ENCODE measurements at regions not wholly inside any gene's neighbourhood (a gene's known extent, or its start where the extent isn't known, plus 50 kb on each side); places are given as distances from the start of the nearest gene placed in this dataset.

DNA sequence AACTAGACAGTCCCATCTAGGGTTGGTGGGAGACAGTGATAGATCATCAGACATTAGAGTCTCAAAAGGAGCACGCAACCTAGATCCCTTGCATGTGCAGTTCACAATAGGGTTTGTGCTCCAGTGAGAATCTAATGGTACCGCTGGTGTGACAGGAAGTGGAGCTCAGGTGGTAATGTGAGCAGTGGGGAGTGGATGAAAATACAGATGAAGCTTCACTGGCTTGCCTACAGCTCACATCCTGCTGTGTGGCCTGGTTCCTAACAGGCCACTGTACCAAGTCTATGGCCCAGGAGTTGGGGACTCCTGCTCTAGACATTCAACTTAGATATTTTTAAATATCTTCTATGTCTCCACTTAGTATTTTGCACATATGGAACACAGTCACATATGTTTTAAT is 231.1 kb upstream of the NRIP1 start:
- Mint-ChIP-seq H3K36me3 (no peaks in the 10 kb centered on the region), H3K27ac (no peak overlapping the region), H3K9me3 (peaks cover 0 to 2% (median 0%) of the 10 kb centered on the region in 7 donors), H3K27me3 (ENCODE audit: low read depth in 3 of 3) (peaks cover 0 to 2% (median 0%) of the 10 kb centered on the region in 3 donors), H3K4me1 (no peaks in the 10 kb centered on the region), H3K4me3 (no peak overlapping the region)
- no peaks in the 10 kb centered on the region for H3K27me3 ChIP-seq (ENCODE audit: control insufficient read depth in 2 of 2, insufficient read depth in 2 of 2, low read length in 2 of 2)
- no peak overlapping the region for H2AFZ ChIP-seq (ENCODE audit: insufficient read depth, low read depth, low read length, poor library complexity, severe bottlenecking)
- intact Hi-C loops (cut with micrococcal nuclease), result loop anchor here in 1 of 2 donors (10.0 kb wide), 1 partner anchor 51 kb away; no protein-coding TSS in a partner anchor
- peaks cover 0 to 2% of the 10 kb centered on the region in 2 donors for H3K9me3 ChIP-seq (replicated peaks in 1 of 2; ENCODE audit: control insufficient read depth in 1 of 2, insufficient read depth in 1 of 2, low read length in 2 of 2)
- H3K4me3 ChIP-seq (replicated peaks in 1 of 3; ENCODE audit: low read depth in 2 of 3, low read length in 3 of 3), result no peak overlapping the region
- H4K20me1 ChIP-seq (ENCODE audit: insufficient read depth, low read length), result no peaks in the 10 kb centered on the region
- H3K36me3 ChIP-seq (replicated peaks in 1 of 2; ENCODE audit: control insufficient read depth in 1 of 2, insufficient read depth in 2 of 2, low read length in 2 of 2), result no peaks in the 10 kb centered on the region
- H3K4me1 ChIP-seq (ENCODE audit: control insufficient read depth in 1 of 2, insufficient read depth in 2 of 2, low read length in 2 of 2), result no peaks in the 10 kb centered on the region
- no peak overlapping the region for H3K4me2 ChIP-seq (replicated peaks; ENCODE audit: extremely low read depth, low read length, poor library complexity, severe bottlenecking)
- no peaks in the 10 kb centered on the region for H3K79me2 ChIP-seq (ENCODE audit: insufficient read depth, low read length)
- DNase-seq, result no peak
- H3K9ac ChIP-seq (ENCODE audit: insufficient read depth, low read length, poor library complexity, severe bottlenecking), result no peak overlapping the region
- no peak overlapping the region for H3K27ac ChIP-seq (ENCODE audit: low read depth in 1 of 2, low read length in 2 of 2)
- WGBS (ENCODE audit: insufficient coverage), result 100% methylated on average over 2 of the region's 2 CpGs
- TF ChIP-seq, protein P1, sequence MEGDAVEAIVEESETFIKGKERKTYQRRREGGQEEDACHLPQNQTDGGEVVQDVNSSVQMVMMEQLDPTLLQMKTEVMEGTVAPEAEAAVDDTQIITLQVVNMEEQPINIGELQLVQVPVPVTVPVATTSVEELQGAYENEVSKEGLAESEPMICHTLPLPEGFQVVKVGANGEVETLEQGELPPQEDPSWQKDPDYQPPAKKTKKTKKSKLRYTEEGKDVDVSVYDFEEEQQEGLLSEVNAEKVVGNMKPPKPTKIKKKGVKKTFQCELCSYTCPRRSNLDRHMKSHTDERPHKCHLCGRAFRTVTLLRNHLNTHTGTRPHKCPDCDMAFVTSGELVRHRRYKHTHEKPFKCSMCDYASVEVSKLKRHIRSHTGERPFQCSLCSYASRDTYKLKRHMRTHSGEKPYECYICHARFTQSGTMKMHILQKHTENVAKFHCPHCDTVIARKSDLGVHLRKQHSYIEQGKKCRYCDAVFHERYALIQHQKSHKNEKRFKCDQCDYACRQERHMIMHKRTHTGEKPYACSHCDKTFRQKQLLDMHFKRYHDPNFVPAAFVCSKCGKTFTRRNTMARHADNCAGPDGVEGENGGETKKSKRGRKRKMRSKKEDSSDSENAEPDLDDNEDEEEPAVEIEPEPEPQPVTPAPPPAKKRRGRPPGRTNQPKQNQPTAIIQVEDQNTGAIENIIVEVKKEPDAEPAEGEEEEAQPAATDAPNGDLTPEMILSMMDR (IDR thresholded peaks at IDR 0.05), result no peak

DNA sequence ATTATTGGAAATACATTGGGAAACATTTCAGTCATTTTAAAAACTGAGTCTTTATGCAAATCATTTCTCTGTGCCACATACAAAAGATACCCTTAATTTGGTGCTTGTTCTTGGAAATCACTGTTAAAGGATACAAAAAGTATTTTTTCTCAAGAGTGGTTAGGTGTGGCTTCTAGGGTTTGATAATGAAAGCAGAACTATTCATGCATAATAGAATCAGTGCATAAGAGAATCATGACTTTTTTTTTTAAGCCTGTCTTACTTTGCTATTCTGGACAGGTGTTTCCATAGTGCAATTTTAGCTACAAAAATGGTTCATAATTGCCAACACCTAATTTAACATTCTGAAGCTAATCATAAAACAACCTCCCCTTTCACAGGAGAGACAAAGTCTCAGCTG is 233.0 kb upstream of the NRIP1 start:
- Histone ChIP-seq H3K9ac (ENCODE audit: insufficient read depth, low read length, poor library complexity, severe bottlenecking) (no peak overlapping the region), H2AFZ (ENCODE audit: insufficient read depth, low read depth, low read length, poor library complexity, severe bottlenecking) (no peak overlapping the region), H3K9me3 (replicated peaks in 1 of 2; ENCODE audit: control insufficient read depth in 1 of 2, insufficient read depth in 1 of 2, low read length in 2 of 2) (peaks cover 0 to 5% of the 10 kb centered on the region in 2 donors), H4K20me1 (ENCODE audit: insufficient read depth, low read length) (no peaks in the 10 kb centered on the region), H3K4me1 (ENCODE audit: control insufficient read depth in 1 of 2, insufficient read depth in 2 of 2, low read length in 2 of 2) (no peaks in the 10 kb centered on the region), H3K27me3 (ENCODE audit: control insufficient read depth in 2 of 2, insufficient read depth in 2 of 2, low read length in 2 of 2) (no peaks in the 10 kb centered on the region), H3K36me3 (replicated peaks in 1 of 2; ENCODE audit: control insufficient read depth in 1 of 2, insufficient read depth in 2 of 2, low read length in 2 of 2) (no peaks in the 10 kb centered on the region), H3K4me2 (replicated peaks; ENCODE audit: extremely low read depth, low read length, poor library complexity, severe bottlenecking) (no peak overlapping the region), H3K27ac (ENCODE audit: low read depth in 1 of 2, low read length in 2 of 2) (no peak overlapping the region), H3K79me2 (ENCODE audit: insufficient read depth, low read length) (no peaks in the 10 kb centered on the region), H3K4me3 (replicated peaks in 1 of 3; ENCODE audit: low read depth in 2 of 3, low read length in 3 of 3) (no peak overlapping the region)
- Mint-ChIP-seq H3K4me1 (no peaks in the 10 kb centered on the region), H3K36me3 (no peaks in the 10 kb centered on the region), H3K27me3 (ENCODE audit: low read depth in 3 of 3) (peaks cover 0 to 2% (median 1%) of the 10 kb centered on the region in 3 donors), H3K9me3 (peaks cover 0 to 2% (median 0%) of the 10 kb centered on the region in 7 donors), H3K27ac (no peak overlapping the region), H3K4me3 (no peak overlapping the region)
- TF ChIP-seq, protein P1 (IDR thresholded peaks at IDR 0.05), result no peak
- DNase-seq, result no peak
- intact Hi-C loops (cut with micrococcal nuclease), result loop anchor here in 1 of 2 donors (10.0 kb wide), 1 partner anchor 53 kb away; no protein-coding TSS in a partner anchor

All from CD14-positive monocyte (primary cell).